ENCODE measurements at regions not wholly inside any gene's neighbourhood (a gene's known extent, or its start where the extent isn't known, plus 50 kb on each side); places are given as distances from the start of the nearest gene placed in this dataset.
"Not testable (repeated sequence)": the region's sequence is repeated elsewhere in the genome, so short reads cannot be mapped to it uniquely, and the experiment has no call there.

GRCh38 chr2:182503886-182504285 is 77.0 kb upstream of the PDE1A start:
- ATAC-seq (ENCODE audit: insufficient number of reproducible peaks, low FRiP score, low read depth) (no peak), DNase-seq (ENCODE audit: low spot score) (no peak)
- Histone ChIP-seq H3K4me3 (no peak overlapping the region), H3K36me3 (no peaks in the 10 kb centered on the region), H3K9me3 (no peaks in the 10 kb centered on the region), H3K27ac (no peak overlapping the region), H3K4me1 (ENCODE audit: control insufficient read depth in 1 of 2, low read depth in 2 of 2) (no peaks in the 10 kb centered on the region), H3K27me3 (replicated peaks; ENCODE audit: insufficient read depth) (no peaks in the 10 kb centered on the region)
- TF ChIP-seq CTCF (IDR thresholded peaks at IDR 0.05) = no peak

DNA sequence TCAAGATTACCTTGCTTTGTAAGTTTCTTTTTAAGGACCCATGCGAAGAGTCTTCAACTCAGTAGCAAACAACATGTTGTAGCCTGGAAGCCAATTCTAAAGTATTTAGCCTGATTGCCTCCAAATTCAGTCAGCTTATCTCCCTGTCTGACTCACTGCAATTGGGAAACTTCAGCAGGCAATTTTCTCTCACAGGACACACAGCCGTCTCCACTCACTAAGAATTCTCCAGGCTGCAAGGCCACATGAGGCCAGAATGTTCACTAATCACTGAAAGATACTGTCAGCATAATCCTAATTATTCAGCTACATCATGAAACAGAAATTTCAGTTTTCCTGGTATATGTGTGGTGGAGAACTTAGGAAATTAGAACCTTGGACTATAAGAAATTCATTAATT is 78.1 kb upstream of the PDE1A start:
- no peaks in the 10 kb centered on the region for H3K9me3 ChIP-seq
- no peak for DNase-seq (ENCODE audit: low spot score)
- H3K27me3 ChIP-seq (replicated peaks; ENCODE audit: insufficient read depth) = no peaks in the 10 kb centered on the region
- H3K4me1 ChIP-seq (ENCODE audit: control insufficient read depth in 1 of 2, low read depth in 2 of 2) = no peaks in the 10 kb centered on the region
- no peaks in the 10 kb centered on the region for H3K36me3 ChIP-seq
- no peak overlapping the region for H3K27ac ChIP-seq
- no peak overlapping the region for H3K4me3 ChIP-seq
- ATAC-seq (ENCODE audit: insufficient number of reproducible peaks, low FRiP score, low read depth) = no peak
- no peak for TF ChIP-seq CTCF (IDR thresholded peaks at IDR 0.05)

- Histone ChIP-seq H3K27ac (no peak overlapping the region), H3K9me3 (no peaks in the 10 kb centered on the region), H3K36me3 (no peaks in the 10 kb centered on the region), H3K4me1 (ENCODE audit: control insufficient read depth in 1 of 2, low read depth in 2 of 2) (no peaks in the 10 kb centered on the region), H3K27me3 (replicated peaks; ENCODE audit: insufficient read depth) (no peaks in the 10 kb centered on the region), H3K4me3 (no peak overlapping the region)
- DNase-seq (ENCODE audit: low spot score) (no peak), ATAC-seq (ENCODE audit: insufficient number of reproducible peaks, low FRiP score, low read depth) (no peak)
- no peak for TF ChIP-seq CTCF (IDR thresholded peaks at IDR 0.05)
Measured at GRCh38 chr2:182506606-182507005, 79.8 kb upstream of the PDE1A start.

GRCh38 chr2:182508583-182508982 is 81.7 kb upstream of the PDE1A start:
- H3K36me3 ChIP-seq; ATAC-seq (ENCODE audit: insufficient number of reproducible peaks, low FRiP score, low read depth); H3K27ac ChIP-seq; H3K4me3 ChIP-seq; DNase-seq (ENCODE audit: low spot score); H3K4me1 ChIP-seq (ENCODE audit: control insufficient read depth in 1 of 2, low read depth in 2 of 2); H3K27me3 ChIP-seq (replicated peaks; ENCODE audit: insufficient read depth); H3K9me3 ChIP-seq: not testable (repeated sequence)

GRCh38 chr2:182509216-182509615 is 82.4 kb upstream of the PDE1A start:
- no peak for DNase-seq (ENCODE audit: low spot score)
- TF ChIP-seq CTCF (IDR thresholded peaks at IDR 0.05) = no peak
- H3K9me3 ChIP-seq = no peaks in the 10 kb centered on the region
- H3K4me1 ChIP-seq (ENCODE audit: control insufficient read depth in 1 of 2, low read depth in 2 of 2) = no peaks in the 10 kb centered on the region
- H3K4me3 ChIP-seq = no peak overlapping the region
- H3K27me3 ChIP-seq (replicated peaks; ENCODE audit: insufficient read depth) = no peaks in the 10 kb centered on the region
- no peaks in the 10 kb centered on the region for H3K36me3 ChIP-seq
- ATAC-seq (ENCODE audit: insufficient number of reproducible peaks, low FRiP score, low read depth) = no peak
- H3K27ac ChIP-seq = no peak overlapping the region

All from thoracic aorta (tissue), 2 donors.